SK-MEL-5 (cell line): ENCODE measurements at regions not wholly inside any gene's neighbourhood (a gene's known extent, or its start where the extent isn't known, plus 50 kb on each side); places are given as distances from the start of the nearest gene placed in this dataset.

Source experiments
- DNase-seq: peaks from one replicate; pipeline ENCODE4 v3.0.0-alpha.2; 2016; ENCODE audit warnings: low read depth, low spot score
- in situ Hi-C: cut with HindIII; loops from 2 replicates; pipeline ENCODE4 v1.10.0; 2016; ENCODE audit warnings: low sequenced_read_pairs, high pct_unique_total_duplicates, low pct_unique_long_range_greater_than_20kb
- small RNA-seq, 2 experiments: library from RNA; depleted of rRNA; stranded (forward); fragments of <200 nt; gene quantifications; one replicate each; pipeline ENCODE3, GENCODE V24; 2014

- in situ Hi-C loops = no loop called here
- no peak for DNase-seq
Measured at GRCh38 chr4:11495291-11495690, 66.6 kb upstream of the HS3ST1 start.

DNA sequence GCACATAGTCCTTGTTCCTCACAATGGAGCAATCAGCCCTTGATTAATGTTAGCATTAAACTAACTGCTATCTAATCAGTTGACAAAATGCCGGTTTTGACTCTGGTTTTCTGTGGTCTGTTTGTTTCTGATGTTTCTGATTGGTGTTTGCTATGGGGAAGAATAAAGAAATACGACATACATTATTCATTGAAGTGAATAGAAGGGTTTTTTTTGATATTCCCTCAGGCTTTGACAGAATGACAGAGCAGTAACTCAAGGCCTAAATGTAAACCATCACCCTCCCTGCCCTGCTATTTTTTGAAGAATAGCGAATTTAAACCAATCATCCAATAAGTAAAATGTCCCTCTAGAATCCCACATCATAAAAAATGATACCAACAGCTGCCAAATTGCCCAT, 65.5 kb upstream of the HS3ST1 start:
- DNase-seq = no peak
- in situ Hi-C loops = no loop called here

DNA sequence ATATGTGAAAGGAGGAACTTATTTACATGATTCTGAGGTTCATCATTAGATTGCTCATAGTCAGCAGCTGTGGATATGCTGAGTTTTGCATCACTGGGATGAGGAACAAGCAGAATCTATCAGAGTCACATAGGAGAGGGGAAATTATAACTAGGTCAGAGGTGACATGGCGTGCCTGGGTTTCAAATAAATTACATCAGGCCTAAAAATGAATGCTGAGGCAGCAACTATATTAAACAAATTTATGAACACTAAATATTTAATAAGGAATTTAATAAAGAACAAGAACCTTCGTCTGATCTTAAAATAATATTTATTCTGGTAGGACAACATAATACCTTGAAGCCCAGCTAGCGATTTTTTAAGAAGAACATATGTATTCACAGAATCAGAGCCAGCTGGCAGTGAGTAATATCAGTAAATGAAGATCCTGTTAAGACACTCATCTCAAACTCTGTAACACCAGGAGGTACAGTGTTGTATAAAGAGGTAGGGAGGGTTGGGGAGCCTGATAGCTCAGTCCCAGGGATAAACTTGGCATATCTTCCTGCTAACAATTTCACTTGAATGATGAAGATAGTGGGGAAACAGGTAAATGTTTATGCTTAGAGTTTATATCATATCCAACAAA, 60.9 kb upstream of the HS3ST1 start:
- DNase-seq = no peak
- in situ Hi-C loops = no loop called here

GRCh38 chr4:11488657-11489452, 60.2 kb upstream of the HS3ST1 start:
- DNase-seq = peak; percentile 18
- in situ Hi-C loops = no loop called here

- in situ Hi-C loops = no loop called here
Measured at GRCh38 chr4:11487868-11488544, 59.3 kb upstream of the HS3ST1 start.

DNA sequence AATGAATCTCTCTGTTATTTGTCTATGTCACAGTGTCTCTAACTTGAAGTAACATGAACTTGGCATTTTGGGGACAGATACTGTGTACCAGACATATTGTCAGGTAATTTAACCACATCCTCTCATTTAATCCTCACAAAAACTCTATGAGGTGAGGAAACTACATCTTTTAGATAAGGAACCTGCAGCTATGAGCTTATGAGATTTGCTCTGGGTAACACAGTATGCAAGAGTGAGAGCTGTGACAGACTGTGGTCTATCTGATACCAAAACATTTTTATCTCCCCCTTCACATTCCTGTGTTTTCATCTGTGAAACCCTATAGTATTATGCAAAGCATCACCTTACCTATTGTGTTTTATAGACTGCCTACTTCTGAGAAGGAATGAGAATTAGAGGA, 58.4 kb upstream of the HS3ST1 start:
- in situ Hi-C loops = no loop called here

More at GRCh38 chr4:11487868-11488544, 59.3 kb upstream of the HS3ST1 start:
- DNase-seq = no peak

GRCh38 chr4:11485926-11486325, 57.2 kb upstream of the HS3ST1 start:
- in situ Hi-C loops = no loop called here

More for the DNA sequence above, 58.4 kb upstream of the HS3ST1 start:
- no peak for DNase-seq

DNA sequence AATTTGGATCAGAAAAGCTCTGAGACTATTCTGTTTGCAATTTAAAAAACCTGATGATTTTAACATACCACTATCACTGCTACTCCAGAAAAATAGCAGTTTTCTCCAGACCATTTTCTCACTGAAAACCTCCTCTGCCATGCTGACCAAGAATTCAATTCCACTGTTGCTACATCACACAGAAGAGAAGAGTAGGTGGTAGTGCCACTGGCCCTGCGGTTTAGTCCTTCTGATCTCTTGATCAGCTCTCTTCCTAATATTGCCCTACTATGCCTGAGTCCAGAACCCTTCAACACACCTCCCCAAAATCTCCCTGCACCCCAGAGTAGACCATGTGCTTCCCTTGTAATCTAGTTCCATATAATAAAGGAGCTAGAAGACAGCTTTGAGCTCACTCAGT, 55.8 kb upstream of the HS3ST1 start:
- in situ Hi-C loops = no loop called here
- no peak for DNase-seq

More at GRCh38 chr4:11485926-11486325, 57.2 kb upstream of the HS3ST1 start:
- no peak for DNase-seq

DNA sequence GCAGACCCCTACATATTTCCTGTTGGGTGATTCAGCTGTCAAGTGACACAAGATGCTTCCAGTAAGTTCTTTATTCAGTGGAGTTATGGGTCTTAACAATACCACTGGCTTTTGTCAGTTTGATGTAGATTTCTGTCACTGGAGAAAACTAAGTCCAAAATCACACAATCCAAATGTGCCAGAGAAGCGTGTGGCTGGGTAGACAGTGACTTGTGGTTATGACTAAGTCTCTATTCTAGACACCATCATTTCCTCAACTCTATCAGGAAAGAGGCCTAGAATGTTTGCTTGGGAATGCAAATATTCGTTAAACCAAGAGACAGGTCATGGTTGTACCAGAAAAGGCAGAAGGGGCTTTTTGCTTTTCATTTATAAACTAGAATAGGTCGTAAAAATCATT, 54.4 kb upstream of the HS3ST1 start:
- in situ Hi-C loops = no loop called here

GRCh38 chr4:11480683-11481082, 52.0 kb upstream of the HS3ST1 start:
- in situ Hi-C loops = no loop called here
- DNase-seq = peak; percentile 22

More for the DNA sequence above, 54.4 kb upstream of the HS3ST1 start:
- DNase-seq = no peak

Small RNA genes lying in the stretch of these regions (small RNA-seq; reads per million reads assigned to genes)
- gene RF00026 (0 reads per million in 2 experiments), gene RNU6-578P (0 reads per million in 2 experiments)
